ENCODE measurements at regions not wholly inside any gene's neighbourhood (a gene's known extent, or its start where the extent isn't known, plus 50 kb on each side); places are given as distances from the start of the nearest gene placed in this dataset.

- Histone ChIP-seq H3K79me2 (ENCODE audit: insufficient read depth, low read depth, low read length) (no peaks in the 10 kb centered on the region), H3K36me3 (ENCODE audit: insufficient read depth, low read length) (no peaks in the 10 kb centered on the region), H3K4me2 (ENCODE audit: low read length) (no peak overlapping the region), H2AFZ (ENCODE audit: low read length) (no peak overlapping the region), H3K27ac (ENCODE audit: low read depth, low read length, poor library complexity, severe bottlenecking) (no peak overlapping the region), H3K4me3 (ENCODE audit: low read depth, low read length, poor library complexity, severe bottlenecking) (no peak overlapping the region), H3K9me2 (ENCODE audit: insufficient read depth, low read length) (no peaks in the 10 kb centered on the region), H4K20me1 (ENCODE audit: insufficient read depth, low read length) (no peaks in the 10 kb centered on the region), H3K4me1 (ENCODE audit: insufficient read depth, low read length, poor library complexity, severe bottlenecking) (no peaks in the 10 kb centered on the region), H3K9me3 (ENCODE audit: low read length) (peaks cover 4% of the 10 kb centered on the region; the same call in 1 of the 2 replicates)
- TF ChIP-seq CTCF (conservative IDR thresholded peaks at IDR 0.05; ENCODE audit: low read length) (no peak), EZH2phosphoT487 (IDR thresholded peaks at IDR 0.05; ENCODE audit: borderline replicate concordance, low read depth, low read length) (no peak)
- no TSS peak for BruUV-seq (replicated peaks)
- ChIA-PET CTCF (ENCODE audit: unreplicated experiment) (no interaction called here), POLR2A (no interaction called here)
- intact Hi-C loops (cut with micrococcal nuclease; ENCODE audit: unreplicated experiment): no loop called here
- DNase-seq (ENCODE audit: low spot score): no peak
Observed at GRCh38 chr20:63114693-63115311, 101.1 kb downstream of the YTHDF1 start.

GRCh38 chr20:63114006-63114692 lies 101.8 kb downstream of the YTHDF1 start:
- no peaks in the 10 kb centered on the region for H3K79me2 ChIP-seq (ENCODE audit: insufficient read depth, low read depth, low read length)
- intact Hi-C loops (cut with micrococcal nuclease; ENCODE audit: unreplicated experiment): no loop called here
- POLR2A ChIA-PET: no interaction called here
- no peak for TF ChIP-seq EZH2phosphoT487 (IDR thresholded peaks at IDR 0.05; ENCODE audit: borderline replicate concordance, low read depth, low read length)
- TF ChIP-seq CTCF (conservative IDR thresholded peaks at IDR 0.05; ENCODE audit: low read length): no peak
- no peaks in the 10 kb centered on the region for H3K9me2 ChIP-seq (ENCODE audit: insufficient read depth, low read length)
- no peak overlapping the region for H3K4me2 ChIP-seq (ENCODE audit: low read length)
- DNase-seq (ENCODE audit: low spot score): no peak
- no peak overlapping the region for H3K4me3 ChIP-seq (ENCODE audit: low read depth, low read length, poor library complexity, severe bottlenecking)
- H2AFZ ChIP-seq (ENCODE audit: low read length): no peak overlapping the region
- H4K20me1 ChIP-seq (ENCODE audit: insufficient read depth, low read length): no peaks in the 10 kb centered on the region
- H3K27ac ChIP-seq (ENCODE audit: low read depth, low read length, poor library complexity, severe bottlenecking): no peak overlapping the region
- no peaks in the 10 kb centered on the region for H3K36me3 ChIP-seq (ENCODE audit: insufficient read depth, low read length)
- no TSS peak for BruUV-seq (replicated peaks)
- peaks cover 4% of the 10 kb centered on the region; the same call in 1 of the 2 replicates for H3K9me3 ChIP-seq (ENCODE audit: low read length)
- H3K4me1 ChIP-seq (ENCODE audit: insufficient read depth, low read length, poor library complexity, severe bottlenecking): no peaks in the 10 kb centered on the region
- CTCF ChIA-PET (ENCODE audit: unreplicated experiment): no interaction called here
